GM18517 (cell line): ENCODE measurements at regions not wholly inside any gene's neighbourhood (a gene's known extent, or its start where the extent isn't known, plus 50 kb on each side); places are given as distances from the start of the nearest gene placed in this dataset.

Experiments used
- ATAC-seq: cut with Tn5 transposase; IDR thresholded peaks from one replicate; pipeline ENCODE4 v1.9.1; 2021; ENCODE audit warnings: mild to moderate bottlenecking, moderate library complexity; ENCODE audit not compliant: unreplicated experiment

- ATAC-seq, result no peak
Measured at GRCh38 chr1:198472997-198473396, 67.5 kb downstream of the ATP6V1G3 start.

- no peak for ATAC-seq
Measured at GRCh38 chr1:198472119-198472518, 68.4 kb downstream of the ATP6V1G3 start.

DNA sequence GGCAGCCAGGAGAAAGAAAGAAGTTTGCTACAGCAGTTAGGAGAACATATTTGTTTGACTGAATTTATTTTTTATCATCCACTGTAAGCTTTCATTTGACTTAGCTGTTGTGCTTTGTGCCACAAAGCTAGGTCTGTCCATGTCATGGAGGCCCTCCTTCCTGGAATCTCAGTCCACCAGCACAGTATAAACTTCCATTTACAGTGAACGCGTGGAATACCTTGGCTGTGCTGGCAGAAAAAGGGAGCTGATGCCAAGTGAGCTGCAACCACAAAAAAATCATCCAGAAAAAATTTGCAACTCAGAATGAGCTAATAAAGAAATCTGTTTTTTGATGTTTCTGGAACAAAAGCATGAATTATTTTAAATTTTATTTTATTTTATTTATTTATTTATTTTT, 72.6 kb downstream of the ATP6V1G3 start:
- no peak for ATAC-seq

- no peak for ATAC-seq
Measured at GRCh38 chr1:198467342-198467741, 73.1 kb downstream of the ATP6V1G3 start.

DNA sequence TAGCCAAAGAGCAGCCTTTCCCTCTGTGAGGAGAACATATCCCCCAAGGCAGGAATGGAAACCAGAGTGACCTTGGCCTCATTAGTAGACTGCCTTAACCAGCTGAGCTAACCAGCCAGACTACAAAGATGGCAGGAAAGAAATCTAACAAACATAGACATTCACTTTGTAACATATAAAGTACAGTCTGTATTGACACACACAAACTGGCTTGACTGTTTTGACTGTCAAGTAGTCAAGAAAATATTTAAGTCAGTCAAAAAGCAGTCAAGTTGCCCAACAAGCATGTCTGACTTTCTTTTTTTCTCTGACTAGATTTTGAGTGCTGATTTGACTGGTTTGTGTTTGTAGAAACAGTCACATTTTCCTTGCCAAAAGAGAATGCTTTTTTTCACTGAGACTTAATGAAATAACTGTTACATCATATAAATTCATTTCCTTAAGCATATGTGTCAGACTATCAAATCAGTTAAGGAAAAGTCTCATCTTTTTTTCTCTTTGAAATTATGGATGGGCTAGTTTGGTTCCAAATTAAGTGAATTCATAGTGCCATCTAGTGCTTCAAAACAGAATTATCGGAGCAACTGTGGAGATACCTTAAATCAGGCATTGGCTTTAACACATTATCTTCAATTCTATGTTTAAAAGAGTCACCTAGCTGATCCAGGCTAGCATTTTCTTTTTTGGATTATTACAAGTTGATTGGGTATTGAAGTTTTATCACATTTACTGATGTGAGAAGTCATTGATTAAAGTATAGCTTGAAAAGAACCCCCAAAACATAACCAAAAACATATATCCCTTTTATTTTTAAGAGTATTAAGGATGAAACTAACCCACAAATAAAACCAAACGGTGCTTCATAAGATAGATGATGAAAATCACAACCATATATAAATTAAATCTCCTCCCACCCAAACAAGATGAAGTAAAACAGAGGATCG, 75.0 kb downstream of the ATP6V1G3 start:
- ATAC-seq, result peak; percentile 67

GRCh38 chr1:198463709-198464108, 76.8 kb downstream of the ATP6V1G3 start:
- ATAC-seq, result no peak

DNA sequence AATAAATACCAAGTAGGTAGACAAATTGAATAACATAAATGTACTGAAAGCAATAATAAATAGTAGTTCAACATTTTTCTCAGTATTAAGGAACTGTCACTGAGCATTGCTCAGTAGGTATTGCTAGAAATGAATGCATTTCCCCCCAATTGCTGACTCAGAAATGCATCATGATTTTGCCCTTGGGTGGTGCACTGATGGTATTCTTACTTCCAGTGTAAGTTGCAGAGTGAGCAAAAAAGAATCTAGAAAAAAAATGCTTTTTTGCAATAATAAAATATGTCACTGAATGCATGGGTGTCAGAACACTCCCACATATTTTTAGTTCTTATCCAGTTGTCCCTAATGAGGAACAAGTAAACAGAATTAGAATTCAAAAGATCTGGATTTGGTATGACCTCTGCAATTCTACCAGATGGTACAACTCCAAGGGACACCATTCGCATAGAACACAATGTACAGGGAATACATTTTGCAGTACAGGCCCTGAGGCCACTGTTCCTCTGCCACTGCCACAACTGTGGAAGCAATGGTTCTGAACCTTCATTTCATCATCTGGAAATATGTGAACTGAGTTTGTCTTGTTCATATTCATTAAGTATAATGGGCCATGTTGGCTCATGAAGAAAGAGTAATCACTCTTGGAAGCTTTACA, 78.0 kb downstream of the ATP6V1G3 start:
- no peak for ATAC-seq

GRCh38 chr1:198455966-198456365, 84.5 kb downstream of the ATP6V1G3 start:
- ATAC-seq, result no peak

- ATAC-seq, result no peak
Measured at GRCh38 chr1:198449727-198450433, 90.6 kb downstream of the ATP6V1G3 start.

DNA sequence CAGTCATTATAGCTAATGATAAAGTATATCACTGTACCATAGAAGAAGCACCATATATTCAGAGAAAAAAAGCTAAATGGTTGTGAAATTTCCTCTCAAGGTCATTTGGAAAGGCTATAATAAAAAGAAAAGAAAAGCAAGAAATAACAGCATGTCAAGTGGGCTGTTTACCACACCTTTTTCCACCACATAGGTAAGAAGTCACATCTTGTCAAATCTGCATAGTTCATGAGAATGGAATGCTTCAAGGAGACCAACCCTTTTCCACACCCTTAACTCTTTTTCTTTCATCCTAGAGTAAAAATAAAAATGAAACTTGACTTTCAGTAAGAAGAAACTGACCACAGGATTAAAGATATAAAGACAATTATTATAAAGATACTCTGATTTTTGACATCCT, 91.2 kb downstream of the ATP6V1G3 start:
- ATAC-seq, result no peak

GRCh38 chr1:198447468-198447867, 93.0 kb downstream of the ATP6V1G3 start:
- ATAC-seq, result no peak

- no peak for ATAC-seq
Measured at GRCh38 chr1:198445872-198446271, 94.6 kb downstream of the ATP6V1G3 start.

GRCh38 chr1:198444792-198445191, 95.7 kb downstream of the ATP6V1G3 start:
- no peak for ATAC-seq

DNA sequence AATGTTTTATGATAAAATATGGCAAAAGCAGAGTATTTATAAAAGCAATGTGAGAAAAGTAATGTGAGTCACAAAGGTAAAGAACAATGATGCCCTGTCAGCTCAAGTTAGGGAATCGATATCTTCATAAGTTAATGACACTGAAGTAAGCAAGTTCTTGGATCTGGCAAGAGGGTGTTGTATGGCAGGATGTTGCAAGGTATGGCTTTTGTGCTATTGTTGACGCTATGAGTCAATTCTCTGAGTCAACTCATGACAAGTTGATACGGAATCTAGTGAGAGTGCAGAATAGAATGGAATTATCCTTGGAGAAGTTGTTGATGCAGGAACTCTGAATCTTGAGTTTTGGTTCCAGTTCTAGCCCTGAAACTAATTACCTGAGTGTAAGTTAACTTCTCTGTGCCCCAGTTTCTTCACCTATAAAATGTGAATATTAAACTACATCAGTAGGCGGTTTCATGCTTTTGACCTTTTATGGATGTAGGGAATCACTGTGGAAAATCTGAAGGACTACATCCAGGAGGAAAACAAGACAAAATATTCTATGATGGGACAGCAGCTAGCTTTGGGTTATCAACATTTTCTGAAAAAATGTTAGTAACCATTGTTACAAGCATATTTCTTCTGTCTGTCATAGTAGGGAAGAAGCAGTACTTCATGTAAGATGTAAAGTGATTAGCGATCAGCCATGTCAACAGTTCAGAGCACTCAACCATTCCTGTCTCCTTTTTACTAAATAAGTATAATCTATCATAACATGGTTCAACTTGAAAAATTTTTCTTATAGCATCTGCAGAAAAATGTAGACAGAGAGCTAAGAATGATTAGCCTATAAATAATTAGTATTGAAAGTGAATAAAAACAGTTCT, 96.9 kb downstream of the ATP6V1G3 start:
- no peak for ATAC-seq

DNA sequence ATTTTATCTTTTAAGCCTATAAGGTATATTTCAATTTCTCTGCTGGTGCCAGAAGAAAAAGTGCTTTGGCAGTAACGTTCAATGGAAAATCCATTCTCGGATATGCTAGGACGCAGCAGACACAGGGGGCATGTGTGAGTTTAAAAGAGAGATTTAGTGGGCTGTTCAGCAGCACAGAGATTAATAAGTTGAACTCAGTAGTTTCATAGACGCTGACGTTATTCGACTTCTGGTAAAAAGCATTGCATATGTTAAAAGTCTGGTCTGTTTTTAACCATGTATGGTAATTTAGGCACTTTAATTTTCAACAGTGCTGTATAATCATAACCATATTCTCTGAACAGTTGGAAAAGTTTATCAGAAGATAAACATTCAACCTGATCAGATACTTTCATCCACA, 99.6 kb downstream of the ATP6V1G3 start:
- ATAC-seq, result no peak

DNA sequence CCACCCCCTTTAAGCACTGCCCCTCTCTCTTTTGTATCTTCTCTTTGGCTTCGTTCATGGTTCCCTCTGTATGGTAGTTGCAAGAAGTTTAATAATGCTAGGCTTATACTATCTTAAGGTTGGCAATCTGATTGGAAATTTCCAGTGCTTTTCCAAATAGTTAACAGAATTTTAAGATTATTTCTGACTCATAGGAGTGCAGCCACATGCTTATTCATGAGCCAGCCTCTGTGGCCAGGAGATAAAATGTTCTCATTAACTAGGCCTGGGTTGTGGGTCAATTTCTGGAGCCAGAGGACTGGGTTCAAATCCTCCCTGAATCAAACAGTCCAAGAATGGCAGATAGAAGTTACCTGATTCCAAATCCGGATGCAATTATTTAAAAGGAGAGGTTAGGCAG, 103.1 kb downstream of the ATP6V1G3 start:
- ATAC-seq, result no peak

DNA sequence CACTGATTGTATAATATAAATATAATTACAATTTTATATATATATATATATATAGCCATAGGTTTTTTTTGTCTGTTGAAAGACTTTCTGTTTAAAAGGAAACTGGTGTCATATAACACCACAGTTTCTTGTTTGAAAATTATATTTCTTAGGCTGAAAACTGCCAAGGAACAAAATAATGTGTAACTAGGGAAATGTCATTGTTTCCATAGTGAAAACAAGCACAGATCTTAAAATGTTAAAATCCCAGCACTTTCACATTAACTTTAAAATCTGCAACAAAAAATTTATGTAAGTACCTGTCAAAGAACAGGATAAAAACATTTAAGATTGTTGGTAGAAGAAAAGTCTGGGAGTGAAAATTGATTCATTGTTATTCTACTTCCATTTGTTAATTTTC, 104.2 kb downstream of the ATP6V1G3 start:
- no peak for ATAC-seq

GRCh38 chr1:198435056-198435455, 105.4 kb downstream of the ATP6V1G3 start:
- no peak for ATAC-seq

- ATAC-seq, result no peak
Measured at GRCh38 chr1:198424441-198424840, 116.0 kb downstream of the ATP6V1G3 start.

- ATAC-seq, result no peak
Measured at GRCh38 chr1:198423673-198424072, 116.8 kb downstream of the ATP6V1G3 start.

DNA sequence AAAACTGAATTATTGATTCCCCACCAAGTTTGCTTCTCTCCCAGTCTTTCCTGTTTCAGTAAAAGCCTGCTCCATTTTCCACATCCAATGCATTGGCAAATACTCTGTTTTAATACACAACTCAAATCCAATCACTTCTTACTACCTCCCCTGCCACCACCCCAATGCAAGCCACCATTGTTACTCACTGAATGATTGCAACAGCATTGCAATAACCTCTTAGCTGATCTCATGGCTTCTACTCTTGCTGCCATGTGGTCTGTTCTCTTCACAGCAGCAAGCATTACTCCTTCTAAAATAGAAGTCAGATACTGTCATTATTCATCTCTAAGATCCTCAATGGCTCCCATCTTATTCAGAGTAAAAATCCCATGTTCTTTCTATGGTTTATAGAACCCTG, 123.4 kb downstream of the ATP6V1G3 start:
- ATAC-seq, result no peak
